22Rv1 (cell line): ENCODE measurements at regions not wholly inside any gene's neighbourhood (a gene's known extent, or its start where the extent isn't known, plus 50 kb on each side); places are given as distances from the start of the nearest gene placed in this dataset.

ENCODE experiments used
- ZFX ChIP-seq: fragments of 450-650 bp; IDR thresholded peaks from 2 replicates; pipeline ENCODE4 v1.6.1; 2017; ENCODE audit warnings: antibody characterized with exemption, borderline replicate concordance
- TF ChIP-seq, protein P1 (sequence below): fragments of 450-650 bp; IDR thresholded peaks from 2 replicates; pipeline ENCODE4 v1.5.1; 2017; ENCODE audit warnings: mild to moderate bottlenecking

GRCh38 chr2:120592084-120592483, 143.6 kb upstream of the GLI2 start:
- TF ChIP-seq, protein P1, sequence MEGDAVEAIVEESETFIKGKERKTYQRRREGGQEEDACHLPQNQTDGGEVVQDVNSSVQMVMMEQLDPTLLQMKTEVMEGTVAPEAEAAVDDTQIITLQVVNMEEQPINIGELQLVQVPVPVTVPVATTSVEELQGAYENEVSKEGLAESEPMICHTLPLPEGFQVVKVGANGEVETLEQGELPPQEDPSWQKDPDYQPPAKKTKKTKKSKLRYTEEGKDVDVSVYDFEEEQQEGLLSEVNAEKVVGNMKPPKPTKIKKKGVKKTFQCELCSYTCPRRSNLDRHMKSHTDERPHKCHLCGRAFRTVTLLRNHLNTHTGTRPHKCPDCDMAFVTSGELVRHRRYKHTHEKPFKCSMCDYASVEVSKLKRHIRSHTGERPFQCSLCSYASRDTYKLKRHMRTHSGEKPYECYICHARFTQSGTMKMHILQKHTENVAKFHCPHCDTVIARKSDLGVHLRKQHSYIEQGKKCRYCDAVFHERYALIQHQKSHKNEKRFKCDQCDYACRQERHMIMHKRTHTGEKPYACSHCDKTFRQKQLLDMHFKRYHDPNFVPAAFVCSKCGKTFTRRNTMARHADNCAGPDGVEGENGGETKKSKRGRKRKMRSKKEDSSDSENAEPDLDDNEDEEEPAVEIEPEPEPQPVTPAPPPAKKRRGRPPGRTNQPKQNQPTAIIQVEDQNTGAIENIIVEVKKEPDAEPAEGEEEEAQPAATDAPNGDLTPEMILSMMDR, result no peak
- TF ChIP-seq ZFX, result no peak
